ENCODE measurements at regions not wholly inside any gene's neighbourhood (a gene's known extent, or its start where the extent isn't known, plus 50 kb on each side); places are given as distances from the start of the nearest gene placed in this dataset.
"Not testable (repeated sequence)": the region's sequence is repeated elsewhere in the genome, so short reads cannot be mapped to it uniquely, and the experiment has no call there.

DNA sequence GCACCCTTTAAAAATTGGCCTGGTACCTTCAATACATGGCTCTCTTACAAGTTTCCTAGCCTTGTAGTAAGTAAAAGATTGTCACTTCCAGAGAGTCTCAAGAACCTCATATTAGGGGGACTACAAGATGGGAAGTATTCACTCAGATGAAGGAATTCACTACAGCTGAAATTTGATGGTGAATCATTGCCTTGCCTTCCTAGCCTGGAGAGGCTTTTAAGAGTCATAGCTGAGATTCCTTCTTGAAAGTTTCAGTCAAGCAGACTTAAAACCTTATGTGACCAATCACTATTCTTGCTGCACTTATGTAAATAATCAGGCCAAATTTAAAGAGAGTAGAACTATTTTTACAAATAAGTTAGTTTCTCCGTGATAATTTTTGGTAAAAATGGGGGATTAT, 451.6 kb downstream of the TRHDE start:
- no peak for DNase-seq
- TF ChIP-seq GATA1 (IDR thresholded peaks at IDR 0.05; ENCODE audit: low read depth, low read length) (no peak), POLR2A (IDR thresholded peaks at IDR 0.05; ENCODE audit: low read length) (no peak)

GRCh38 chr12:72729451-72730010, 457.4 kb downstream of the TRHDE start:
- TF ChIP-seq POLR2A (IDR thresholded peaks at IDR 0.05; ENCODE audit: low read length) (no peak), GATA1 (IDR thresholded peaks at IDR 0.05; ENCODE audit: low read depth, low read length) (no peak)
- no peak for DNase-seq

DNA sequence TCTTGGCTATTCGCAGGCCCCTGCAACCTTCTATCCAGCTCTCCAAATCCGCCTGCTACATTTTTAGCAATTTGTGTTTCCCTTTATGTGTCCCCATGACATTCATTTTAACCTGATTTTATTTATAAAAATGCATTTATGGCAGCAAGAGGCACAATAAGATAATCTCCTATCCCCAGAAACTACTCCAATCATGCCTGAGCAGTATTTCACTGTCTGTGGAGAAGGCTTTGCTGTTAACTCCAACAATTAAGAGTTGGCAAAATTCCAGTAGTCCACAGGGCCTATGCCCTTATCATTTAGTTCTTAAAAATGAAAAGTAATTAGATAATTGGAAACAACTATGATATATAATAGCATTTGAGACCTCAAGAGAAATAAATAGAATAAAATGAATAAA, 462.4 kb downstream of the TRHDE start:
- TF ChIP-seq POLR2A (IDR thresholded peaks at IDR 0.05; ENCODE audit: low read length) (no peak), GATA1 (IDR thresholded peaks at IDR 0.05; ENCODE audit: low read depth, low read length) (no peak)
- no peak for DNase-seq

GRCh38 chr12:72738811-72739210, 466.6 kb downstream of the TRHDE start:
- no peak for TF ChIP-seq POLR2A (IDR thresholded peaks at IDR 0.05; ENCODE audit: low read length)
- no peak for TF ChIP-seq GATA1 (IDR thresholded peaks at IDR 0.05; ENCODE audit: low read depth, low read length)
- DNase-seq: no peak

- no peak for DNase-seq
- TF ChIP-seq POLR2A (IDR thresholded peaks at IDR 0.05; ENCODE audit: low read length) (no peak), GATA1 (IDR thresholded peaks at IDR 0.05; ENCODE audit: low read depth, low read length) (no peak)
These were observed 467.9 kb downstream of the TRHDE start for GRCh38 chr12:72740064-72740463.

- no peak for DNase-seq
- TF ChIP-seq POLR2A (IDR thresholded peaks at IDR 0.05; ENCODE audit: low read length): no peak
- no peak for TF ChIP-seq GATA1 (IDR thresholded peaks at IDR 0.05; ENCODE audit: low read depth, low read length)
These were observed 470.4 kb downstream of the TRHDE start for GRCh38 chr12:72742568-72742967.

GRCh38 chr12:72746048-72746447, 473.9 kb downstream of the TRHDE start:
- no peak for DNase-seq
- TF ChIP-seq GATA1 (IDR thresholded peaks at IDR 0.05; ENCODE audit: low read depth, low read length): no peak
- TF ChIP-seq POLR2A (IDR thresholded peaks at IDR 0.05; ENCODE audit: low read length): no peak

DNA sequence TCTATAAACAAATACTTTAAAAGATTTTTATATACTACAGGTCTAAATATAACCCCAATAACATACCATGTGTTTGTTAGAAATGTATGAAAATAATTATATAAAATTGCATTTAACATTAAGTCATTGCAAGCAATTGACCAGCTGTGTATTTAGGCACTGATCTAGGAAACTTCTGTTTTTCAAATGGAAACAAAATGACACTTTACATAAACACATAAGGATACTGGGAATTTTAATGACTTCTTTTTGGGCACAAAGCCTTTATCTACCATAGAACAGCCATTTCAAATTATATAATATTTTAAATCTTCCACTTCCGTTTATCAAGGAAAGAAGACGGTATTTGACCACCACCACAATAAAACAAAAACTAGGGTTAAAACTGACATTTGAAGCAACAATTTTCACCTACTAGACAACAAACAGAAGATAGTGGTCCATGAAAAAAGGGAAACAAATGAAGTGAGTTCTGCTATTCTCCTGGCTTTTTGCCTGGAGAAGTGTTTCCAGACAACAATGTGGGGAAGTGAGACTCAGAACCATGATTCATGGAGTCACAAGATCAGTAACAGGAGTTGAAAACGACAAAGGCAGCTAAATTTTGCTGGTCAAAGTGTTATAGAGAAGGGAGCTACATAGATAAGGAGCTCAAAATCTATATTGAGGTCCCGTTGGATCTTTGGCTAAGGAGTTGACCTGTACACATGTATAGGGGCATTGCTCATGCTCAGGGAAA, 475.1 kb downstream of the TRHDE start:
- TF ChIP-seq GATA1 (IDR thresholded peaks at IDR 0.05; ENCODE audit: low read depth, low read length) (no peak), POLR2A (IDR thresholded peaks at IDR 0.05; ENCODE audit: low read length) (no peak)
- no peak for DNase-seq

- DNase-seq: no peak
- TF ChIP-seq GATA1 (IDR thresholded peaks at IDR 0.05; ENCODE audit: low read depth, low read length): no peak
- TF ChIP-seq POLR2A (IDR thresholded peaks at IDR 0.05; ENCODE audit: low read length): no peak
These were observed 476.8 kb downstream of the TRHDE start for GRCh38 chr12:72748971-72749370.

DNA sequence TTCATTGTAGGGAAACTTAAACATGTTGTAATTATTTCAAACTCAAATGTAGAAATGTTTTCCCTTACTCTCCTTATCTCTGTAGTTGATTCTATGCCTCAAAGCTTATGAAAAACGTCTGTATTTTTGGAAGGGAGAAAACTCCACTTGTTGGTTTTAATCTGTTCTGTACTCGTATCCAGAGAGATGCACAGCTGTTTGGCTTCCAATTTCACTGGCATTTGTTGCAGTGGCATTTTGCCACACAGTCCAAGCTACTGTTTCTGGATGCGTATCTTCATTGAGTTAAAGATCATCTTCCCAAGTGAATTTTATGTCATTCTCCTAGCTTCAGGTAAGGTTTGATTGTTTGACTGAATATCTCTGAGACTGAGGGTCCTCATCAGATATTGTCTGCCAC, 481.4 kb downstream of the TRHDE start:
- no peak for TF ChIP-seq GATA1 (IDR thresholded peaks at IDR 0.05; ENCODE audit: low read depth, low read length)
- no peak for TF ChIP-seq POLR2A (IDR thresholded peaks at IDR 0.05; ENCODE audit: low read length)
- no peak for DNase-seq

DNA sequence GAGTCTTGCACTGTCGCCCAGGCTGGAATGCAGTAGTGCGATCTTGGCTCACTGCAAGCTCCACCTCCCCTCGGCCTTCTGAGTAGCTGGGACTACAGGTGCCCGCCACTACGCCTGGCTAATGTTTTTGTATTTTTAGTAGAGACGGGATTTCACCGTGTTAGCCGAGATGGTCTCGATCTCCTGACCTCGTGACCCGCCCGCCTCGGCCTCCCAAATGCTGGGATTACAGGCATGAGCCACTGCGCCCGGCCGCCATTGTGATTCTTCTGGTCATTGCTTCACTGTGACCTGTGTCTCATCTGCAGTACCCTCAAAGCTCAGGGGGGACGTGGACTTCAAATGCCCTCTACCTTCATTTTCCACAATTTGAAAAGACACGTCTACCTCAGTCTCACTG, 481.9 kb downstream of the TRHDE start:
- not testable (repeated sequence) for DNase-seq

- no peak for TF ChIP-seq POLR2A (IDR thresholded peaks at IDR 0.05; ENCODE audit: low read length)
- TF ChIP-seq GATA1 (IDR thresholded peaks at IDR 0.05; ENCODE audit: low read depth, low read length): no peak
- DNase-seq: no peak
These were observed 494.3 kb downstream of the TRHDE start for GRCh38 chr12:72766517-72766916.

DNA sequence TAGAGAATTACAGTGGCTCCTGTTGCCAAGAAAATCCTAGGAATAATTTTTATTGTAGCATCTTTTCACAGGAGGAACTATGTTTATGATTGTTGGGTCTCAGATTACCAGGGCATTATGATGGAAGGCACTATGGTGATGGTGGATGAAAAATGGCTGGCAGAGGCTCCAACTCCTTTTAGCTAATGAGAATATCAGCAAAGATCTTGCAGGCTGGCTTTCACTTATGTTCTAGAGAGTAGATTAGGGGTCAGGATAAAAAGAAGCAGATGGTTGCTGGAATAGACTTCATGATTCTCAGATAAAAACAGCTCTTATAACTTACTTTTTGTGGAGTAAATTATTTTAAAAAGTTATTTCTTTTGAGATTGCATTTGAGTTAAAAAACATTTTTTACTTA, 501.9 kb downstream of the TRHDE start:
- TF ChIP-seq GATA1 (IDR thresholded peaks at IDR 0.05; ENCODE audit: low read depth, low read length) (no peak), POLR2A (IDR thresholded peaks at IDR 0.05; ENCODE audit: low read length) (no peak)

GRCh38 chr12:72777806-72778205, 505.6 kb downstream of the TRHDE start:
- no peak for TF ChIP-seq POLR2A (IDR thresholded peaks at IDR 0.05; ENCODE audit: low read length)
- TF ChIP-seq GATA1 (IDR thresholded peaks at IDR 0.05; ENCODE audit: low read depth, low read length): no peak
- DNase-seq: no peak

More for the DNA sequence above, 501.9 kb downstream of the TRHDE start:
- DNase-seq: no peak

- no peak for DNase-seq
- no peak for TF ChIP-seq GATA1 (IDR thresholded peaks at IDR 0.05; ENCODE audit: low read depth, low read length)
- TF ChIP-seq POLR2A (IDR thresholded peaks at IDR 0.05; ENCODE audit: low read length): no peak
These were observed 518.1 kb downstream of the TRHDE start for GRCh38 chr12:72790273-72790672.

Measured in erythroblast (primary cell).